HG02885 (cell line): ENCODE measurements at regions not wholly inside any gene's neighbourhood (a gene's known extent, or its start where the extent isn't known, plus 50 kb on each side); places are given as distances from the start of the nearest gene placed in this dataset.
A peak's percentile ranks its signal among the peaks of the same experiment; 100 is the strongest.

ENCODE experiments used
- ATAC-seq: cut with Tn5 transposase; IDR thresholded peaks from one replicate; pipeline ENCODE4 v1.9.1; 2021; ENCODE audit warnings: mild to moderate bottlenecking; ENCODE audit not compliant: unreplicated experiment, poor library complexity

- peak; percentile 49 for ATAC-seq
These were observed 67.5 kb upstream of the TES start for GRCh38 chr7:116142850-116143249.

GRCh38 chr7:116145245-116145852 lies 65.0 kb upstream of the TES start:
- ATAC-seq = peak; percentile 74

GRCh38 chr7:116148108-116148507 lies 62.2 kb upstream of the TES start:
- no peak for ATAC-seq

- no peak for ATAC-seq
These were observed 61.7 kb upstream of the TES start for GRCh38 chr7:116148626-116149025.

GRCh38 chr7:116150588-116150987 lies 59.8 kb upstream of the TES start:
- ATAC-seq = peak; percentile 87

GRCh38 chr7:116152276-116152675 lies 58.1 kb upstream of the TES start:
- no peak for ATAC-seq

- peak; percentile 30 for ATAC-seq
These were observed 57.3 kb upstream of the TES start for GRCh38 chr7:116153050-116153449.

GRCh38 chr7:116159711-116160110 lies 50.6 kb upstream of the TES start:
- ATAC-seq = peak; percentile 40
